HL-60 (cell line): ENCODE measurements at regions not wholly inside any gene's neighbourhood (a gene's known extent, or its start where the extent isn't known, plus 50 kb on each side); places are given as distances from the start of the nearest gene placed in this dataset.

Experiments
- DNase-seq, 2 experiments: peaks; one replicate each; pipeline ENCODE4 v3.0.0-alpha.2; 2010 to 2020; ENCODE audit warnings: low read depth in 1 of 2, low spot score in 1 of 2
- H3K27ac ChIP-seq: fragments of 250-450 bp; sonication (Bioruptor Pico); replicated peaks from 2 replicates; pipeline ENCODE4 v1.5.1; 2020; ENCODE audit warnings: mild to moderate bottlenecking, moderate library complexity
- H3K27me3 ChIP-seq: fragments of 250-450 bp; sonication (Bioruptor Pico); 2 replicates; pipeline ENCODE4 v1.5.1; 2021; ENCODE audit warnings: mild to moderate bottlenecking, moderate library complexity; ENCODE audit not compliant: insufficient read depth, poor library complexity, severe bottlenecking
- H3K4me3 ChIP-seq: replicated peaks from 2 replicates; pipeline ENCODE4 v1.5.1; 2011; ENCODE audit warnings: mild to moderate bottlenecking, control low read depth, low read length; ENCODE audit not compliant: insufficient read depth
- GABPA ChIP-seq: IDR thresholded peaks from 2 replicates; pipeline ENCODE4 v1.6.1; 2012; ENCODE audit warnings: low read depth
- POLR2AphosphoS5 ChIP-seq: IDR thresholded peaks from 2 replicates; pipeline ENCODE4 v1.6.1; 2012; ENCODE audit warnings: low read depth
- REST ChIP-seq: IDR thresholded peaks from 2 replicates; pipeline ENCODE4 v1.6.1; 2012; ENCODE audit warnings: low read depth; ENCODE audit not compliant: insufficient replicate concordance
- SPI1 ChIP-seq: IDR thresholded peaks from 2 replicates; pipeline ENCODE4 v1.6.1; 2012; ENCODE audit warnings: low read depth, mild to moderate bottlenecking, borderline replicate concordance
- TF ChIP-seq, protein P1 (sequence below): IDR thresholded peaks from one replicate; pipeline ENCODE4 v1.5.1; 2011; ENCODE audit warnings: low read length, control low read depth, inconsistent platforms; ENCODE audit not compliant: insufficient read depth

DNA sequence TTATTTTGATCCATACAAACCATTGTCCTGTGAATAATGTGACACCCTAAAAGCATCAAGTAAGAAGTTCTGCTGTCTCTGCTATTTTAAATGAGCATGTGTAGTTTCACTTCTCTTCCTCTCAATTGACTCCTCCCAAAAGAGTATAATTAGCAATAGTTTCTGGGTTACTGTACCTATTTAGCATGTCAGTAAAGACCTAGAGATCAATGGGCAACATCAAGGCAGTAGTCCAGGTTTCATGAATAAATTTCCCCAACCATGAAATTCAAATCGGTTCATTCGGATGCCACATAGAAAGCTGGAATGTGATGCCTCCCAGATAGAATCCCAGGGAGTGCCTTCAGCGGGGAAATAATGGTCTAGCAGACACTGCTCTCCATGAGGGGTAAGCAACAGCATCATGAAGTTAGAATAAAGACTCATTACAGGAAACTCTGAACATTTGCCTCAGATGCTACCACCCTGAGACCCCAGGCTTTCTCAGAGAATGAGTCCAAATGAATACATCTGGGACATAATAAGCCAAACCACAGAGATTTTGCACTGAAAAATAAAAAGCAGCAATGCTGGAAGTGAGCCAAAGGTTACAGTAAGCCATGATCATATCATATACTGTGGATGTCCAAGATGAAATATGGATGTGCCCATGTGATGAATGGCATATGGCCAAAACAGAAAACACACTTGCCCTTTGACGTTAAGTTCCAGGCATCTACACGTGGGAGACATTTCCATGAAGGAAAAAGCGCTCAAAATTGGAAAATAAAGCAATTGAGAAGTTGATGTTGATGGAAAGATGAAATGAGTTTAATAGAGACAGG lies 1107.0 kb upstream of the SEMA6A start:
- H3K4me3 ChIP-seq = no peak overlapping the region
- no peaks in the 10 kb centered on the region for H3K27me3 ChIP-seq
- no peak for DNase-seq
- H3K27ac ChIP-seq = no peak overlapping the region
- TF ChIP-seq, protein P1, sequence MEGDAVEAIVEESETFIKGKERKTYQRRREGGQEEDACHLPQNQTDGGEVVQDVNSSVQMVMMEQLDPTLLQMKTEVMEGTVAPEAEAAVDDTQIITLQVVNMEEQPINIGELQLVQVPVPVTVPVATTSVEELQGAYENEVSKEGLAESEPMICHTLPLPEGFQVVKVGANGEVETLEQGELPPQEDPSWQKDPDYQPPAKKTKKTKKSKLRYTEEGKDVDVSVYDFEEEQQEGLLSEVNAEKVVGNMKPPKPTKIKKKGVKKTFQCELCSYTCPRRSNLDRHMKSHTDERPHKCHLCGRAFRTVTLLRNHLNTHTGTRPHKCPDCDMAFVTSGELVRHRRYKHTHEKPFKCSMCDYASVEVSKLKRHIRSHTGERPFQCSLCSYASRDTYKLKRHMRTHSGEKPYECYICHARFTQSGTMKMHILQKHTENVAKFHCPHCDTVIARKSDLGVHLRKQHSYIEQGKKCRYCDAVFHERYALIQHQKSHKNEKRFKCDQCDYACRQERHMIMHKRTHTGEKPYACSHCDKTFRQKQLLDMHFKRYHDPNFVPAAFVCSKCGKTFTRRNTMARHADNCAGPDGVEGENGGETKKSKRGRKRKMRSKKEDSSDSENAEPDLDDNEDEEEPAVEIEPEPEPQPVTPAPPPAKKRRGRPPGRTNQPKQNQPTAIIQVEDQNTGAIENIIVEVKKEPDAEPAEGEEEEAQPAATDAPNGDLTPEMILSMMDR = no peak
- no peak for TF ChIP-seq SPI1
- TF ChIP-seq POLR2AphosphoS5 = no peak
- TF ChIP-seq GABPA = no peak
- no peak for TF ChIP-seq REST

- DNase-seq = no peak
- Histone ChIP-seq H3K4me3 (no peak overlapping the region), H3K27ac (no peak overlapping the region), H3K27me3 (no peaks in the 10 kb centered on the region)
- TF ChIP-seq POLR2AphosphoS5 (no peak), SPI1 (no peak), GABPA (no peak)
- TF ChIP-seq, protein P1 = no peak
Measured at GRCh38 chr5:117680426-117680825, 1105.8 kb upstream of the SEMA6A start.

GRCh38 chr5:117679046-117679445 lies 1104.4 kb upstream of the SEMA6A start:
- DNase-seq = no peak
- Histone ChIP-seq H3K27me3 (no peaks in the 10 kb centered on the region), H3K27ac (no peak overlapping the region), H3K4me3 (no peak overlapping the region)
- TF ChIP-seq GABPA (no peak), SPI1 (no peak), POLR2AphosphoS5 (no peak), REST (no peak)
- TF ChIP-seq, protein P1 = no peak
